A549 (cell line): ENCODE measurements at regions not wholly inside any gene's neighbourhood (a gene's known extent, or its start where the extent isn't known, plus 50 kb on each side); places are given as distances from the start of the nearest gene placed in this dataset.

ENCODE experiments used
- ATAC-seq, 2 experiments: fragments of 200-7000 bp in 1 of 2; fragments of >200 bp in 1 of 2; cut with Nextera tagmentation in 1 of 2; cut with Tn5 transposase in 1 of 2; 3 replicates each; pipeline versions ENCODE4 v1.8.0 to v1.9.1; 2018 to 2020; ENCODE audit warnings: mild to moderate bottlenecking in 1 of 2, moderate library complexity in 1 of 2
- CTCF ChIA-PET: fragments of 300-600 bp; sonication (Branson Sonifier 250); formaldehyde crosslinking; extraction: SDS; loops from one replicate; lab custom pipeline; 2021; ENCODE audit warnings: antibody characterized with exemption, inconsistent platforms; lab: Yijun Ruan, JAX
- POLR2A ChIA-PET: fragments of 350-600 bp; formaldehyde crosslinking; extraction: SDS; loops from one replicate; lab custom pipeline; 2021; ENCODE audit warnings: antibody characterized with exemption, inconsistent platforms; lab: Yijun Ruan, JAX
- DNase-seq, 2 experiments: peaks; one replicate each; pipeline versions ENCODE4 v3.0.0 to v3.0.0-alpha.2; 2011 to 2016; ENCODE audit warnings: low read depth in 1 of 2, low spot score in 1 of 2
- FAIRE-seq: peaks from 2 replicates; lab custom pipeline; 2011; peaks lifted over from hg19 to GRCh38; lab: Jason Lieb, UNC
- H3K27ac ChIP-seq, 2 experiments: fragments of >200 bp; sonication (Bioruptor Twin); formaldehyde crosslinking; 3 replicates each; pipeline ENCODE4 v1.5.1; 2016 to 2017
- H3K4me1 ChIP-seq: fragments of >200 bp; sonication (Bioruptor Twin); formaldehyde crosslinking; 3 replicates; pipeline ENCODE4 v1.6.1; 2016
- H3K4me2 ChIP-seq: fragments of >200 bp; sonication (Bioruptor Twin); formaldehyde crosslinking; 3 replicates; pipeline ENCODE4 v1.6.1; 2016
- H3K4me3 ChIP-seq: fragments of >200 bp; sonication (Bioruptor Twin); formaldehyde crosslinking; 3 replicates; pipeline ENCODE4 v1.5.1; 2016
- H3K9me3 ChIP-seq: fragments of >200 bp; sonication (Bioruptor Twin); formaldehyde crosslinking; 3 replicates; pipeline ENCODE4 v1.6.1; 2016
- BHLHE40 ChIP-seq: IDR thresholded peaks from 2 replicates; pipeline ENCODE4 v1.6.1; 2012; ENCODE audit warnings: low read depth, low read length, inconsistent platforms
- CEBPB ChIP-seq, 2 experiments: fragments of >200 bp in 1 of 2; sonication (Bioruptor Twin) in 1 of 2; formaldehyde crosslinking in 1 of 2; IDR thresholded peaks; 2 replicates each; pipeline ENCODE4 v1.6.1; 2012 to 2016
- CHD4 ChIP-seq: fragments of 200-600 bp; sonication (generic); IDR thresholded peaks from 2 replicates; pipeline ENCODE4 v1.6.1; 2016; ENCODE audit warnings: antibody characterized with exemption, mild to moderate bottlenecking, borderline replicate concordance
- EP300 ChIP-seq, 2 experiments: fragments of >200 bp; sonication (Bioruptor Twin); formaldehyde crosslinking; IDR thresholded peaks; 2 replicates in 1 of 2; 3 replicates in 1 of 2; pipeline ENCODE4 v1.6.1; 2016 to 2017
- FOSB ChIP-seq: fragments of 250-450 bp; sonication (Bioruptor Pico); IDR thresholded peaks from 2 replicates; pipeline ENCODE4 v1.5.0; 2020; ENCODE audit warnings: mild to moderate bottlenecking, moderate library complexity
- FOXS1 ChIP-seq: fragments of 250-450 bp; sonication (Bioruptor Pico); IDR thresholded peaks from 2 replicates; pipeline ENCODE4 v1.5.0; 2020; ENCODE audit warnings: mild to moderate bottlenecking, moderate library complexity
- HEYL ChIP-seq: fragments of 250-450 bp; sonication (Bioruptor Pico); IDR thresholded peaks from 2 replicates; pipeline ENCODE4 v1.8.0; 2021; ENCODE audit warnings: mild to moderate bottlenecking, moderate library complexity
- HOXB13 ChIP-seq: fragments of 250-450 bp; sonication (Bioruptor Pico); IDR thresholded peaks from 2 replicates; pipeline ENCODE4 v1.5.0; 2020; ENCODE audit warnings: low read depth, mild to moderate bottlenecking, moderate library complexity
- JUN ChIP-seq, 2 experiments: fragments of >200 bp; sonication (Bioruptor Twin); formaldehyde crosslinking; IDR thresholded peaks; 2 replicates in 1 of 2; 3 replicates in 1 of 2; pipeline ENCODE4 v1.6.1; 2016 to 2017
- JUNB ChIP-seq: fragments of >200 bp; sonication (Bioruptor Twin); formaldehyde crosslinking; IDR thresholded peaks from 2 replicates; pipeline ENCODE4 v1.6.1; 2016
- MYC ChIP-seq: IDR thresholded peaks from 2 replicates; pipeline ENCODE4 v1.6.1; 2012; ENCODE audit warnings: mild to moderate bottlenecking, inconsistent platforms, low read length, improper control_type of control experiment, borderline replicate concordance
- NFE2L2 ChIP-seq: fragments of 150-350 bp; conservative IDR thresholded peaks from 2 replicates; pipeline ENCODE4 v1.6.1; 2014; ENCODE audit warnings: low read length
- PHF8 ChIP-seq: fragments of 200-600 bp; sonication (generic); IDR thresholded peaks from 2 replicates; pipeline ENCODE4 v1.6.1; 2016; ENCODE audit warnings: low read depth, mild to moderate bottlenecking, antibody characterized with exemption, moderate library complexity, borderline replicate concordance
- POLR2A ChIP-seq: IDR thresholded peaks from 2 replicates; pipeline ENCODE4 v1.6.1; 2012; ENCODE audit warnings: mild to moderate bottlenecking, low read length
- POLR2AphosphoS2 ChIP-seq: conservative IDR thresholded peaks from 2 replicates; pipeline ENCODE4 v1.6.1; 2012; ENCODE audit warnings: low read length, improper control_type of control experiment, inconsistent platforms
- RAD21 ChIP-seq, 2 experiments: fragments of >200 bp in 1 of 2; sonication (Bioruptor Twin) in 1 of 2; formaldehyde crosslinking in 1 of 2; IDR thresholded peaks in 1 of 2; conservative IDR thresholded peaks in 1 of 2; 2 replicates in 1 of 2; 3 replicates in 1 of 2; pipeline ENCODE4 v1.6.1; 2012 to 2018; ENCODE audit warnings: inconsistent platforms in 1 of 2
- SREBF2 ChIP-seq: fragments of 450-650 bp; IDR thresholded peaks from 2 replicates; pipeline ENCODE4 v1.6.1; 2014; ENCODE audit warnings: mild to moderate bottlenecking, moderate library complexity
- TFCP2L1 ChIP-seq: fragments of 250-450 bp; sonication (Bioruptor Pico); IDR thresholded peaks from 2 replicates; pipeline ENCODE4 v1.5.0; 2021; ENCODE audit warnings: mild to moderate bottlenecking
- TP53 ChIP-seq: fragments of 250-450 bp; sonication (Bioruptor Pico); IDR thresholded peaks from 2 replicates; pipeline ENCODE4 v1.5.0; 2021; ENCODE audit warnings: mild to moderate bottlenecking, moderate library complexity
- WGBS: methylation state at CpG from one replicate; pipeline ENCODE4 v1.1.6; 2017; ENCODE audit errors: missing lambda C conversion rate; 5-methylcytosine and 5-hydroxymethylcytosine counted together
- TF ChIP-seq, protein P1 (sequence below): IDR thresholded peaks from 2 replicates; pipeline ENCODE4 v1.6.1; 2012
- TF ChIP-seq, protein P2 (sequence below): fragments of >200 bp; sonication (Bioruptor Twin); formaldehyde crosslinking; IDR thresholded peaks from 2 replicates; pipeline ENCODE4 v1.6.1; 2016

- 4% methylated on average over 1 of the region's 1 CpG for WGBS
- Histone ChIP-seq H3K9me3 (no peaks in the 10 kb centered on the region; the same call in 1 of the 3 replicates), H3K4me1 (no peaks in the 10 kb centered on the region), H3K27ac (no peak overlapping the region), H3K4me3 (no peak overlapping the region), H3K4me2 (no peak overlapping the region)
- ATAC-seq (no peak), DNase-seq (no peak), FAIRE-seq (no peak)
- CTCF ChIA-PET = no interaction called here
- POLR2A ChIA-PET = no interaction called here
- TF ChIP-seq POLR2AphosphoS2 (no peak), PHF8 (no peak), CEBPB (IDR thresholded peaks at IDR 0.05) (no peak), EP300 (IDR thresholded peaks at IDR 0.05) (no peak), TP53 (CRISPR knock-in tag) (no peak), FOSB (CRISPR knock-in tag) (no peak), MYC (no peak), JUN (IDR thresholded peaks at IDR 0.05) (no peak), HEYL (CRISPR knock-in tag) (no peak)
- TF ChIP-seq, protein P1, sequence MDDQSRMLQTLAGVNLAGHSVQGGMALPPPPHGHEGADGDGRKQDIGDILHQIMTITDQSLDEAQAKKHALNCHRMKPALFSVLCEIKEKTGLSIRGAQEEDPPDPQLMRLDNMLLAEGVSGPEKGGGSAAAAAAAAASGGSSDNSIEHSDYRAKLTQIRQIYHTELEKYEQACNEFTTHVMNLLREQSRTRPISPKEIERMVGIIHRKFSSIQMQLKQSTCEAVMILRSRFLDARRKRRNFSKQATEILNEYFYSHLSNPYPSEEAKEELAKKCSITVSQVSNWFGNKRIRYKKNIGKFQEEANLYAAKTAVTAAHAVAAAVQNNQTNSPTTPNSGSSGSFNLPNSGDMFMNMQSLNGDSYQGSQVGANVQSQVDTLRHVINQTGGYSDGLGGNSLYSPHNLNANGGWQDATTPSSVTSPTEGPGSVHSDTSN = no peak
- TF ChIP-seq, protein P2, sequence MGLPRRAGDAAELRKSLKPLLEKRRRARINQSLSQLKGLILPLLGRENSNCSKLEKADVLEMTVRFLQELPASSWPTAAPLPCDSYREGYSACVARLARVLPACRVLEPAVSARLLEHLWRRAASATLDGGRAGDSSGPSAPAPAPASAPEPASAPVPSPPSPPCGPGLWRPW = no peak
These were observed 152.3 kb downstream of the SNX18 start for GRCh38 chr5:54669845-54670244.

- Histone ChIP-seq H3K4me3 (no peak overlapping the region), H3K9me3 (no peaks in the 10 kb centered on the region; the same call in 1 of the 3 replicates), H3K4me1 (no peaks in the 10 kb centered on the region), H3K27ac (no peak overlapping the region), H3K4me2 (no peak overlapping the region)
- no peak for DNase-seq
- no peak for FAIRE-seq
- no peak for ATAC-seq
- ChIA-PET POLR2A (no interaction called here), CTCF (interaction anchor here (1.3 kb wide), 1 partner anchor 152 kb away, joined by 4 read pairs; the partner anchor contains the start of gene SNX18)
- 39% methylated on average over 1 of the region's 1 CpG for WGBS
- TF ChIP-seq JUNB (no peak), FOXS1 (CRISPR knock-in tag) (no peak), BHLHE40 (no peak), SREBF2 (no peak)
These were observed 151.7 kb downstream of the SNX18 start for GRCh38 chr5:54669285-54669684.

GRCh38 chr5:54668096-54668495 is 150.5 kb downstream of the SNX18 start:
- Histone ChIP-seq H3K27ac (no peak overlapping the region), H3K4me2 (no peak overlapping the region), H3K4me3 (no peak overlapping the region), H3K4me1 (no peaks in the 10 kb centered on the region), H3K9me3 (no peaks in the 10 kb centered on the region; the same call in 1 of the 3 replicates)
- WGBS = 1% methylated on average over 2 of the region's 2 CpGs
- DNase-seq (no peak), FAIRE-seq (no peak), ATAC-seq (no peak)
- CTCF ChIA-PET = interaction anchor here (1.3 kb wide), 1 partner anchor 151 kb away, joined by 4 read pairs; the partner anchor contains the start of gene SNX18
- TF ChIP-seq POLR2A = no peak
- TF ChIP-seq RAD21 (conservative IDR thresholded peaks at IDR 0.05 in 1 of 2, IDR thresholded peaks at IDR 0.05 in 1 of 2) = no peak
- TF ChIP-seq CHD4 = no peak
- POLR2A ChIA-PET = no interaction called here

DNA sequence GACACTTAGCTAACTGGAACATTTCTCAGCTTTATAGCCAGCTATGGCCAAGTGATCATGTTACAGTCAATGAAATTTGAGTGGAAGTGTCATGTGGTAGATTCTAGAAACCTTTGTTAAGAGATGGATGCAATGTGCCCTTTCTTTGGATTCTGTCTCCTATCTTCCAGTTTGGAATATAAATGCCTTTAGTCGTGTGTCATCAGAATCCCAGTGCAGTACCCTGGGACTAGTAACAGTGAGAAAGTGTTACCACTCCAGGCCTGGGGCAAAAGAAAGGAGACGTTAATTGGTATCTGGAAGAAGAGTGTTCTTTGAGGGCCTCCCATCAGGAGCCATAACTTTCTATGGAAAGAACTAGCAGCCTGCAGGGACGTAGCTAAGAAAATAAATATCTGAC is 149.6 kb downstream of the SNX18 start:
- POLR2A ChIA-PET = no interaction called here
- Histone ChIP-seq H3K4me3 (no peak overlapping the region), H3K9me3 (no peaks in the 10 kb centered on the region; the same call in 1 of the 3 replicates), H3K4me1 (no peaks in the 10 kb centered on the region)
- ATAC-seq (no peak), DNase-seq (no peak)
- no peak for TF ChIP-seq NFE2L2
- TF ChIP-seq HOXB13 (CRISPR knock-in tag) = no peak
- no peak for TF ChIP-seq TFCP2L1
- TF ChIP-seq, all 56 proteins: peak for 0
- Histone ChIP-seq H3K27ac (no peak overlapping the region), H3K4me2 (no peak overlapping the region)
- CTCF ChIA-PET = no interaction called here
- 22% methylated on average over 3 of the region's 3 CpGs for WGBS
- FAIRE-seq = no peak
